ENCODE measurements at regions not wholly inside any gene's neighbourhood (a gene's known extent, or its start where the extent isn't known, plus 50 kb on each side); places are given as distances from the start of the nearest gene placed in this dataset.

DNA sequence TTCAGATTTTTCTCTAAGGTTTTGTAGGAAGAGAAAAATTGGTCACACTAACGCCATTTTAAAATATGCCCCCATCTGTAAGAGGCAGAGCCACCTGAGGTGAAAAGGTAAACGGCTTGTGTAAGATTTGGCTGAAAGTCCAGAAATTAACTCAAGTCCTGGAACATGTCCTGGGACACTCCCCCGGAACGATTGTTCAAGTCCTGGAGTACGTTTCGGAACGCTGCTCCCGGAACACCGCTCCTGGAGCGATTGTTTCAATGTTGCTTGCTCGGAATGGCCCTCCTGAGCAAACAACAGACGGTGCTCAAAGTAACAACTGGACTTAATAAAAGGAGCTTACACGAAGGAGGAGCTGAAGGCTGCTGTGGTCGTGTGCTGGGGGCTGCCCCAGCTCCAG, 796.5 kb upstream of the SLIT2 start:
- H3K27me3 ChIP-seq (ENCODE audit: control insufficient read depth, insufficient read depth, low read length), result no peaks in the 10 kb centered on the region
- ChIA-PET POLR2A (no interaction called here), CTCF (no interaction called here)
- H3K9me3 ChIP-seq (ENCODE audit: control insufficient read depth, insufficient read depth, low read depth, low read length), result no peaks in the 10 kb centered on the region
- H3K36me3 ChIP-seq (ENCODE audit: control insufficient read depth, insufficient read depth, low read length), result no peaks in the 10 kb centered on the region; the same call in 1 of the 2 replicates
- H3K4me1 ChIP-seq (ENCODE audit: control insufficient read depth, insufficient read depth, low read length), result no peaks in the 10 kb centered on the region
- no peak overlapping the region for H3K4me3 ChIP-seq (ENCODE audit: low read depth in 2 of 2, low read length in 2 of 2)
- intact Hi-C loops (cut with micrococcal nuclease; ENCODE audit: unreplicated experiment) (no loop called here), in situ Hi-C loops (cut with HindIII; ENCODE audit: low pct_unique_long_range_greater_than_20kb, low sequenced_read_pairs) (no loop called here)
- BruUV-seq (replicated peaks), result no TSS peak
- ATAC-seq (no peak), DNase-seq (ENCODE audit: low read depth, low spot score) (no peak)
- TF ChIP-seq POLR2AphosphoS5 (IDR thresholded peaks at IDR 0.05; ENCODE audit: low read depth, low read length), result no peak
- no peak for TF ChIP-seq CTCF (IDR thresholded peaks at IDR 0.05)
- no peak for TF ChIP-seq REST (IDR thresholded peaks at IDR 0.05; ENCODE audit: insufficient read depth in 1 of 2, low read depth in 2 of 2, low read length in 1 of 2)
- TF ChIP-seq SIN3A (IDR thresholded peaks at IDR 0.05; ENCODE audit: borderline replicate concordance, insufficient read depth, low read depth, low read length), result no peak
- TF ChIP-seq TCF7L2 (IDR thresholded peaks at IDR 0.05; ENCODE audit: low read depth, low read length), result no peak
- no peak overlapping the region for H3K27ac ChIP-seq (ENCODE audit: low read length)

DNA sequence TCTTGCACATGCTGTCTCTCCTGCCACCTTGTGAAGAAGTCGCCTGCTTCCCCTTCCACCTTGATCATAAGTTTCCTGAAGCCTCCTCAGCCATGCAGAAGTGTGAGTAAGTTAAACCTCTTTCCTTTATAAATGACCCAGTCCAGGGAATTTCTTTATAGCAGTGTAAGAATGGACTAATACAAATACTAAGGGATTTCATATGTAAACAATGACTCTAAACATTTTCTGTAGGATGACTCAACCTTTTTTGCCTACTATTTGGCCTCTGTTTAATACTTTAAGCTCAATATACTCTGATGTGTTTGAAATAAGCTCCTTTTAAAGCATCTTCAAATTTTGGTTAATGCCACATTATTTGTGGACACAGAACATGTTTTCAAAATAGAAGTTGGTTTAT, 813.5 kb upstream of the SLIT2 start:
- no peak for ATAC-seq
- no peaks in the 10 kb centered on the region for H3K9me3 ChIP-seq (ENCODE audit: control insufficient read depth, insufficient read depth, low read depth, low read length)
- BruUV-seq (replicated peaks), result no TSS peak
- no peaks in the 10 kb centered on the region for H3K36me3 ChIP-seq (ENCODE audit: control insufficient read depth, insufficient read depth, low read length)
- H3K4me1 ChIP-seq (ENCODE audit: control insufficient read depth, insufficient read depth, low read length), result no peaks in the 10 kb centered on the region
- H3K27me3 ChIP-seq (ENCODE audit: control insufficient read depth, insufficient read depth, low read length), result no peaks in the 10 kb centered on the region
- intact Hi-C loops (cut with micrococcal nuclease; ENCODE audit: unreplicated experiment) (no loop called here), in situ Hi-C loops (cut with HindIII; ENCODE audit: low pct_unique_long_range_greater_than_20kb, low sequenced_read_pairs) (no loop called here)
- H3K4me3 ChIP-seq (ENCODE audit: low read depth in 2 of 2, low read length in 2 of 2), result no peak overlapping the region
- ChIA-PET POLR2A (no interaction called here), CTCF (interaction anchor here (0.7 kb wide), 1 partner anchor 24 kb away, joined by 5 read pairs; no protein-coding TSS in a partner anchor)
- no peak overlapping the region for H3K27ac ChIP-seq (ENCODE audit: low read length)
- TF ChIP-seq REST (IDR thresholded peaks at IDR 0.05; ENCODE audit: insufficient read depth in 1 of 2, low read depth in 2 of 2, low read length in 1 of 2), result no peak
- TF ChIP-seq POLR2AphosphoS5 (IDR thresholded peaks at IDR 0.05; ENCODE audit: low read depth, low read length), result no peak
- TF ChIP-seq SIN3A (IDR thresholded peaks at IDR 0.05; ENCODE audit: borderline replicate concordance, insufficient read depth, low read depth, low read length), result no peak
- no peak for TF ChIP-seq TCF7L2 (IDR thresholded peaks at IDR 0.05; ENCODE audit: low read depth, low read length)
- TF ChIP-seq CTCF (IDR thresholded peaks at IDR 0.05), result no peak
- DNase-seq (ENCODE audit: low read depth, low spot score), result no peak

All from Panc1 (cell line).